Endothelial cell of umbilical vein (primary cell): ENCODE measurements at regions not wholly inside any gene's neighbourhood (a gene's known extent, or its start where the extent isn't known, plus 50 kb on each side); places are given as distances from the start of the nearest gene placed in this dataset.
"Not testable (repeated sequence)": the region's sequence is repeated elsewhere in the genome, so short reads cannot be mapped to it uniquely, and the experiment has no call there.

Experiments used
- BruUV-seq: library from RNA; stranded (reverse); fragments of 400-500 nt; replicated peaks from 2 replicates; lab custom pipeline; 2021; lab: Mats Ljungman, UMichigan
- CTCF ChIA-PET: fragments of 300-600, 350-600 bp; sonication (Branson Sonifier 250); formaldehyde crosslinking; loops from one replicate; lab custom pipeline; 2021; ENCODE audit warnings: antibody characterized with exemption, inconsistent platforms; lab: Charles Lee
- POLR2A ChIA-PET: fragments of 300-600, 350-600 bp; sonication (Branson Sonifier 250); formaldehyde crosslinking; loops from one replicate; lab custom pipeline; 2021; ENCODE audit warnings: antibody characterized with exemption, inconsistent platforms; lab: Charles Lee
- DNase-seq: peaks from one replicate; pipeline ENCODE4 v3.0.0-alpha.2; 2011; ENCODE audit warnings: low read depth, low spot score
- FAIRE-seq: peaks from 2 replicates; lab custom pipeline; 2011; peaks lifted over from hg19 to GRCh38; lab: Jason Lieb, UNC
- H2AFZ ChIP-seq: 2 replicates; pipeline ENCODE4 v1.6.0; 2012; ENCODE audit warnings: low read depth, low read length, control low read depth, inconsistent platforms
- H3K27ac ChIP-seq: 2 replicates; pipeline ENCODE4 v1.5.1; 2011; ENCODE audit warnings: low read depth, mild to moderate bottlenecking, control low read depth, low read length, moderate library complexity; ENCODE audit not compliant: insufficient read depth
- H3K27me3 ChIP-seq, 2 experiments: 2 replicates each; pipeline versions ENCODE4 v1.6.0 to v1.6.1; 2011; ENCODE audit warnings: low read length in 2 of 2, mixed read lengths in 1 of 2; ENCODE audit not compliant: control insufficient read depth in 2 of 2, insufficient read depth in 2 of 2
- H3K36me3 ChIP-seq, 2 experiments: 2 replicates in 1 of 2; 3 replicates in 1 of 2; pipeline ENCODE4 v1.5.1; 2011; ENCODE audit warnings: low read length in 2 of 2, mild to moderate bottlenecking in 1 of 2, moderate library complexity in 1 of 2; ENCODE audit not compliant: control insufficient read depth in 2 of 2, insufficient read depth in 2 of 2; ENCODE audit errors: extremely low read depth in 1 of 2
- H3K4me1 ChIP-seq: 3 replicates; pipeline ENCODE4 v1.5.1; 2011; ENCODE audit warnings: mild to moderate bottlenecking, low read length; ENCODE audit not compliant: control insufficient read depth, insufficient read depth; ENCODE audit errors: extremely low read depth
- H3K4me2 ChIP-seq: 2 replicates; pipeline ENCODE4 v1.6.1; 2011; ENCODE audit warnings: low read length, control low read depth, mixed read lengths; ENCODE audit not compliant: insufficient read depth
- H3K4me3 ChIP-seq, 3 experiments: fragments of 200-600 bp in 1 of 3; sonication (generic), shearing (Covaris generic) in 1 of 3; replicated peaks in 1 of 3; 2 replicates each; pipeline ENCODE4 v1.5.1; 2011 to 2016; ENCODE audit warnings: control low read depth in 3 of 3, low read length in 3 of 3, mild to moderate bottlenecking in 2 of 3, inconsistent platforms in 1 of 3, low read depth in 1 of 3, moderate library complexity in 1 of 3; ENCODE audit not compliant: insufficient read depth in 1 of 3
- H3K79me2 ChIP-seq: 2 replicates; pipeline ENCODE4 v1.6.0; 2012; ENCODE audit warnings: low read length, inconsistent platforms; ENCODE audit not compliant: control insufficient read depth, insufficient read depth
- H3K9ac ChIP-seq: replicated peaks from 2 replicates; pipeline ENCODE3; 2011; ENCODE audit warnings: low read length, control low read depth; ENCODE audit not compliant: insufficient read depth; ENCODE audit errors: extremely low read depth
- H3K9me1 ChIP-seq: replicated peaks from 3 replicates; pipeline ENCODE4 v1.6.0; 2011; ENCODE audit warnings: mild to moderate bottlenecking, low read length; ENCODE audit not compliant: control insufficient read depth, insufficient read depth; ENCODE audit errors: extremely low read depth
- H3K9me3 ChIP-seq: replicated peaks from 2 replicates; pipeline ENCODE4 v1.5.1; 2012; ENCODE audit warnings: low read length, inconsistent platforms; ENCODE audit not compliant: control insufficient read depth, insufficient read depth
- H4K20me1 ChIP-seq: replicated peaks from 2 replicates; pipeline ENCODE3; 2011; ENCODE audit warnings: mild to moderate bottlenecking, low read length; ENCODE audit not compliant: control insufficient read depth, insufficient read depth; ENCODE audit errors: extremely low read depth
- dilution Hi-C: fragments of 300-500 bp; cut with MboI; formaldehyde crosslinking; loops from one replicate; pipeline ENCODE4 v1.15.0; 2019; ENCODE audit warnings: low sequenced_read_pairs; ENCODE audit not compliant: extremely low pct_ligation_motif_present
- intact Hi-C: fragments of 100-400 bp; cut with micrococcal nuclease; formaldehyde crosslinking; loops from one replicate; pipeline ENCODE4 v1.10.0; 2022

DNA sequence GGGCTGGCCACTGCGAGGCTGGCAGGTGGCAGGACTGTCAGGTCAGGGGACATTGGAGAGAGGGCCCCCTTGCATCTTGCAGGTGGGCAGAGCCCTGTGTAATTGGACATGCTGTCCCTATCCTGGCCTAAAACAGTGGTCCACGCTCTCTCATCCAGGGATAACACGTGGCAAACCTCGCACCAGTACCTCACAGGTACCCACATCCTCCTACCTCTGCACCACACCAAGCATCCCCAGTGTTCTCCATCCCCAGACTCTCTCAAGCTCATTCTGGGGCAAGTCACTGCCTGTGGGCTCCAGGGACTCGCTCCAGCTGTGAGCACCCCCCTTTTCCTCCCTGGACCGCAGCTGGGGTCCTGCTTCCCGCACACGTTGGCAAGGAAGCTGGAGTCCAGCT is 212.3 kb upstream of the LRRC61 start:
- intact Hi-C loops, H2AFZ ChIP-seq, H3K4me3 ChIP-seq, BruUV-seq, H3K9me3 ChIP-seq, H3K4me2 ChIP-seq, H3K36me3 ChIP-seq, H3K79me2 ChIP-seq, CTCF ChIA-PET, POLR2A ChIA-PET, FAIRE-seq, H3K27me3 ChIP-seq, H3K4me1 ChIP-seq, DNase-seq, H4K20me1 ChIP-seq, H3K9ac ChIP-seq, H3K27ac ChIP-seq, H3K9me1 ChIP-seq, dilution Hi-C loops: not testable (repeated sequence)

DNA sequence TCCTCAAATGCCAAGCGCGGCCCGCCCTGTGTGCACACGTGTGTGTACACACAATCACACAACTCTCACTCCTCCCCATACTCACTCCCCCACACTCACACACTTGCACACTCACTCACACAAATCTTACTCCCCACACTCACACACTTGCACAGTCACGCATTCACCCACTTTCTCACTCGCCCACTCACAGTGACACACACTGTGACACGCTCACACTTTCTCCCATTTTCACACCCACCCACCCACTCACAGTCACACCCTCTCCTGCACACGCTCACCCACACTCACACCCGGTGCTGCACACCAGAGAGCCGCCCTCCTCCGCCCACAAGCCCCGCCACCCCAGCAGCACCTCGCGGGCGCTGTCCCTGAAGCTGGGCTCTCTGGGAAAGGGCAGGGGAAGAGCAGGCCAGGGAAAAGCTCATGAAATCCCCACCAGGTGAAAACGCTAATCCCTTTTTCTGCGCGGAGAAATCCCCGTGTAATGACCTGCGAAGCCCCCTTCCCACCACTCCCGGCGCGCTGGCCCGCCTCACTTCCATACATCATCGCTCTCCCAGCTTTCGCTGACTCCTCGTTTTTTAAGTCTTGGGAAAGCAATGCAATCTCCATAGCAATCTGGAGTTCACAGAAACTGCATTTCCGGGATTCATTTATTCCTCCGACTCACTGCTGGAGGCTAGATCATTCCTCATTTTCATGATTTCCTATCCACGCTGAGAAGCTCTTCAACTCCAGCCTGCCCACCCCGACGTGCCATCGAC is 211.6 kb upstream of the LRRC61 start:
- H3K4me1 ChIP-seq, H2AFZ ChIP-seq, POLR2A ChIA-PET, H3K9ac ChIP-seq, H3K79me2 ChIP-seq, DNase-seq, dilution Hi-C loops, CTCF ChIA-PET, H3K36me3 ChIP-seq, H3K9me1 ChIP-seq, H3K9me3 ChIP-seq, BruUV-seq, H3K4me3 ChIP-seq, H3K27me3 ChIP-seq, H3K4me2 ChIP-seq, intact Hi-C loops, FAIRE-seq, H4K20me1 ChIP-seq, H3K27ac ChIP-seq: not testable (repeated sequence)

DNA sequence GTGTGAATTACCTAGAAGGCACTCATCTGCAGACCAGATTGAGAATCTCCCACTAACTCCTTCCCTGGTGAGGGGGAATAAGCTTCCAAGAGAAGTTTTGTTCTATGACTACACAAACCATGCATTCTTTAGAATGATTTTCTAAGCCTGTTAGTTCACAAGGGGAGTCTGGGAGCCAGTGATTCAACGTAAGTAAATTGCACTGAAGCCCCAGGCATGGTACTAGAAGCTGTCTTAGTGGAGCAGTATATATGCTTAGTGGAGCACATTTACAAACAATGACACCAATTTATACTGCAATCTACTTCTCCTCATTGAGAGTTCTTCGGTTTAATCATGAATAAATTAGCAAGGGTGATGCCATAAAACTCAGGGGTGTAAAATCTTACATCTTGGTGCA is 209.9 kb upstream of the LRRC61 start:
- BruUV-seq, CTCF ChIA-PET: not testable (repeated sequence)
- peak; percentile 31 for FAIRE-seq

DNA sequence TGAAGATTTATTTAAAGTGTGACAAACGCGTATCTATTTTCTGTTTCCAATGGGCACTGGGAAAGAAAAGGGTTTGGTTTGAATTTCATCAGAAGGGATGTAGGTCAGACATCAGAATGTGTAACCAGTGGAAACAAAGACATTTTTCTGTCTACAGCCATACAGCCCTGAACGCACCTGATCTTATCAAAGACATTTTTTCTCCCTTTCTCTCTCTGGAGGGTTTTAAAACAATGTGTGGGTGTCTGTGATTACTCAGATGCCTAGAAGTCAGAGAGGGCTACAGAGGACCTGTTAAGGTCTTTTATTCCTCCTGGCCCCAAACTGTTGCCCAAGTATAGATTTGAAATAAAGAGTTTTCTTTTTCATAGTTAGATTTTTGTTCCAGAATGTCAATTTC is 208.6 kb upstream of the LRRC61 start:
- H3K9ac ChIP-seq, H4K20me1 ChIP-seq, H3K27me3 ChIP-seq, H3K9me1 ChIP-seq, intact Hi-C loops, POLR2A ChIA-PET, H3K4me3 ChIP-seq, H3K79me2 ChIP-seq, DNase-seq, H3K4me2 ChIP-seq, CTCF ChIA-PET, H3K27ac ChIP-seq, H2AFZ ChIP-seq, H3K36me3 ChIP-seq, H3K9me3 ChIP-seq, BruUV-seq, H3K4me1 ChIP-seq, dilution Hi-C loops: not testable (repeated sequence)
- peak; percentile 64 for FAIRE-seq

More for the DNA sequence above, 209.9 kb upstream of the LRRC61 start:
- H2AFZ ChIP-seq, POLR2A ChIA-PET, H3K79me2 ChIP-seq, H3K4me2 ChIP-seq, intact Hi-C loops, H3K27ac ChIP-seq, H3K4me3 ChIP-seq, H3K27me3 ChIP-seq, H4K20me1 ChIP-seq, dilution Hi-C loops, H3K4me1 ChIP-seq, H3K9me1 ChIP-seq, H3K9me3 ChIP-seq, H3K9ac ChIP-seq, DNase-seq, H3K36me3 ChIP-seq: not testable (repeated sequence)
